ENCODE measurements at regions not wholly inside any gene's neighbourhood (a gene's known extent, or its start where the extent isn't known, plus 50 kb on each side); places are given as distances from the start of the nearest gene placed in this dataset.
A peak's percentile ranks its signal among the peaks of the same experiment; 100 is the strongest.
"Not testable (repeated sequence)": the region's sequence is repeated elsewhere in the genome, so short reads cannot be mapped to it uniquely, and the experiment has no call there.

DNA sequence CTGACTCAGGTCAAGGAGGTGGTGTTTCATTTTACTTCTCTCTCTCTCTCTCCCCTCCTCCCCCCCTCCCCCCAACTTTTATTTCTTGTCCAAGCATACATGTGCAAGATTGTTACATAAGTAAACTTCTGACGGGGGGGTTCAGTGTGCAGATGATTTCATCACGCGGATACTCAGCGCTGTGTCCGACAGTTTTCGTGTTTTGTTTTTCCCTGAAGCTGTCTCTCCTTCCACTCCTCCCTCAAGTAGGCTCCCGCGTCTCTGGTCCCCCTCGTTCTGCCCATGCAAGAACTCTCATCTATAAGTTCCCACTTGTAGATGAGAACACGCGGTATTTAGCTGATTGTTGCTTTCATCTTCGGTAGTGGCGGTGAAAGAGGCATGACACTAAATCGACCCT lies 111.0 kb upstream of the ANKRD30BL start:
- peaks cover 1% of the 10 kb centered on the region for H3K27me3 Mint-ChIP-seq (ENCODE audit: unreplicated experiment)
- H3K4me1 Mint-ChIP-seq (ENCODE audit: low read depth, unreplicated experiment): no peaks in the 10 kb centered on the region
- no peaks in the 10 kb centered on the region for H3K9me3 Mint-ChIP-seq (ENCODE audit: unreplicated experiment)
- H3K4me3 Mint-ChIP-seq (ENCODE audit: unreplicated experiment): no peak overlapping the region
- no peak for DNase-seq
- no peak overlapping the region for H3K27ac Mint-ChIP-seq (ENCODE audit: unreplicated experiment)
- peaks cover under 1% of the 10 kb centered on the region for H3K36me3 Mint-ChIP-seq (ENCODE audit: unreplicated experiment)
- TF ChIP-seq, protein P1, sequence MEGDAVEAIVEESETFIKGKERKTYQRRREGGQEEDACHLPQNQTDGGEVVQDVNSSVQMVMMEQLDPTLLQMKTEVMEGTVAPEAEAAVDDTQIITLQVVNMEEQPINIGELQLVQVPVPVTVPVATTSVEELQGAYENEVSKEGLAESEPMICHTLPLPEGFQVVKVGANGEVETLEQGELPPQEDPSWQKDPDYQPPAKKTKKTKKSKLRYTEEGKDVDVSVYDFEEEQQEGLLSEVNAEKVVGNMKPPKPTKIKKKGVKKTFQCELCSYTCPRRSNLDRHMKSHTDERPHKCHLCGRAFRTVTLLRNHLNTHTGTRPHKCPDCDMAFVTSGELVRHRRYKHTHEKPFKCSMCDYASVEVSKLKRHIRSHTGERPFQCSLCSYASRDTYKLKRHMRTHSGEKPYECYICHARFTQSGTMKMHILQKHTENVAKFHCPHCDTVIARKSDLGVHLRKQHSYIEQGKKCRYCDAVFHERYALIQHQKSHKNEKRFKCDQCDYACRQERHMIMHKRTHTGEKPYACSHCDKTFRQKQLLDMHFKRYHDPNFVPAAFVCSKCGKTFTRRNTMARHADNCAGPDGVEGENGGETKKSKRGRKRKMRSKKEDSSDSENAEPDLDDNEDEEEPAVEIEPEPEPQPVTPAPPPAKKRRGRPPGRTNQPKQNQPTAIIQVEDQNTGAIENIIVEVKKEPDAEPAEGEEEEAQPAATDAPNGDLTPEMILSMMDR (IDR thresholded peaks at IDR 0.05; ENCODE audit: partially characterized antibody, unreplicated experiment): no peak

- H3K4me3 Mint-ChIP-seq (ENCODE audit: unreplicated experiment); H3K4me1 Mint-ChIP-seq (ENCODE audit: low read depth, unreplicated experiment); H3K36me3 Mint-ChIP-seq (ENCODE audit: unreplicated experiment); H3K27me3 Mint-ChIP-seq (ENCODE audit: unreplicated experiment); H3K27ac Mint-ChIP-seq (ENCODE audit: unreplicated experiment); DNase-seq; H3K9me3 Mint-ChIP-seq (ENCODE audit: unreplicated experiment): not testable (repeated sequence)
Measured at GRCh38 chr2:132273585-132273984, 111.8 kb upstream of the ANKRD30BL start.

- Mint-ChIP-seq H3K4me1 (ENCODE audit: low read depth, unreplicated experiment) (no peaks in the 10 kb centered on the region), H3K4me3 (ENCODE audit: unreplicated experiment) (no peak overlapping the region), H3K9me3 (ENCODE audit: unreplicated experiment) (no peaks in the 10 kb centered on the region), H3K27me3 (ENCODE audit: unreplicated experiment) (peaks cover 3% of the 10 kb centered on the region), H3K27ac (ENCODE audit: unreplicated experiment) (no peak overlapping the region), H3K36me3 (ENCODE audit: unreplicated experiment) (peaks cover 6% of the 10 kb centered on the region)
- no peak for DNase-seq
- TF ChIP-seq, protein P1 (IDR thresholded peaks at IDR 0.05; ENCODE audit: partially characterized antibody, unreplicated experiment): no peak
Measured at GRCh38 chr2:132274000-132274399, 112.2 kb upstream of the ANKRD30BL start.

GRCh38 chr2:132275396-132275795 lies 113.6 kb upstream of the ANKRD30BL start:
- no peak for DNase-seq
- Mint-ChIP-seq H3K4me1 (ENCODE audit: low read depth, unreplicated experiment) (no peaks in the 10 kb centered on the region), H3K27me3 (ENCODE audit: unreplicated experiment) (peaks cover 6% of the 10 kb centered on the region), H3K36me3 (ENCODE audit: unreplicated experiment) (peaks cover 11% of the 10 kb centered on the region), H3K9me3 (ENCODE audit: unreplicated experiment) (no peaks in the 10 kb centered on the region), H3K27ac (ENCODE audit: unreplicated experiment) (no peak overlapping the region), H3K4me3 (ENCODE audit: unreplicated experiment) (no peak overlapping the region)
- TF ChIP-seq, protein P1 (IDR thresholded peaks at IDR 0.05; ENCODE audit: partially characterized antibody, unreplicated experiment): no peak

DNA sequence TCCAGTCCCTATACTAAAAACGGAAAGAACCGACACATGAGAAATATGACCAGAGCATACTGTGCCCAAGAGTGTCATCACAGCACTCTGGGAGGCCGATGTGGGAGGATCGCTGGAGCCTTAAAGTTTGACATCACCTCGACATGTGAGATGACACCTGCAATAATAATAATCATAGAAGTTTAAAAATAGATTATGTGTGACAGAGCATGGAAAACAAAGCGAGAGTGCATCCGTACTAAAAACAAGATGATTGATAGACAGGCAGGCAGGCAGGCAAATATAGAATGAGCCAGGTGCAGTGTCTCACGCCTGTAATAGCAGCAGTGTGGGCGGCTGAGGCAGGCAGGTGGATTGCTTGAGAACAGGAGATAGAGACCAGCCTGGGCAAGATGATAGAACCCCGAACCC lies 114.8 kb upstream of the ANKRD30BL start:
- no peak for DNase-seq
- TF ChIP-seq, protein P1 (IDR thresholded peaks at IDR 0.05; ENCODE audit: partially characterized antibody, unreplicated experiment): no peak
- Mint-ChIP-seq H3K27me3 (ENCODE audit: unreplicated experiment) (peaks cover 6% of the 10 kb centered on the region), H3K4me1 (ENCODE audit: low read depth, unreplicated experiment) (no peaks in the 10 kb centered on the region), H3K9me3 (ENCODE audit: unreplicated experiment) (no peaks in the 10 kb centered on the region), H3K27ac (ENCODE audit: unreplicated experiment) (peak overlapping the region; percentile 14), H3K36me3 (ENCODE audit: unreplicated experiment) (peaks cover 21% of the 10 kb centered on the region), H3K4me3 (ENCODE audit: unreplicated experiment) (no peak overlapping the region)

GRCh38 chr2:132278267-132278666 lies 116.5 kb upstream of the ANKRD30BL start:
- peaks cover 3% of the 10 kb centered on the region for H3K9me3 Mint-ChIP-seq (ENCODE audit: unreplicated experiment)

More at GRCh38 chr2:132278267-132278666, 116.5 kb upstream of the ANKRD30BL start:
- Mint-ChIP-seq H3K27ac (ENCODE audit: unreplicated experiment) (no peak overlapping the region), H3K27me3 (ENCODE audit: unreplicated experiment) (peaks cover 10% of the 10 kb centered on the region), H3K4me3 (ENCODE audit: unreplicated experiment) (no peak overlapping the region), H3K36me3 (ENCODE audit: unreplicated experiment) (peaks cover 26% of the 10 kb centered on the region), H3K4me1 (ENCODE audit: low read depth, unreplicated experiment) (no peaks in the 10 kb centered on the region)
- no peak for DNase-seq
- TF ChIP-seq, protein P1 (IDR thresholded peaks at IDR 0.05; ENCODE audit: partially characterized antibody, unreplicated experiment): no peak

Measured in glutamatergic neuron (in vitro differentiated cells).